Middle frontal gyrus (tissue), 1 donor: ENCODE measurements at regions not wholly inside any gene's neighbourhood (a gene's known extent, or its start where the extent isn't known, plus 50 kb on each side); places are given as distances from the start of the nearest gene placed in this dataset.

ENCODE experiments used
- DNase-seq: peaks from one replicate; pipeline ENCODE4 v3.0.0-alpha.2; 2015; ENCODE audit warnings: low spot score; ENCODE audit errors: extremely low spot score

- no peak for DNase-seq
These were observed 76.0 kb downstream of the FAM124B start for GRCh38 chr2:224325941-224326340.

GRCh38 chr2:224324604-224325003, 77.3 kb downstream of the FAM124B start:
- no peak for DNase-seq

- DNase-seq, result no peak
These were observed 81.2 kb downstream of the FAM124B start for GRCh38 chr2:224320660-224321059.

GRCh38 chr2:224319750-224320149, 82.2 kb downstream of the FAM124B start:
- DNase-seq, result no peak

GRCh38 chr2:224312741-224313140, 89.2 kb downstream of the FAM124B start:
- DNase-seq, result no peak

- no peak for DNase-seq
These were observed 90.8 kb downstream of the FAM124B start for GRCh38 chr2:224310943-224311625.

- no peak for DNase-seq
These were observed 92.7 kb downstream of the FAM124B start for GRCh38 chr2:224309176-224309575.

- DNase-seq, result no peak
These were observed 93.5 kb downstream of the FAM124B start for GRCh38 chr2:224308272-224308911.

- no peak for DNase-seq
These were observed 99.0 kb downstream of the FAM124B start for GRCh38 chr2:224302952-224303351.

- DNase-seq, result no peak
These were observed 107.9 kb downstream of the FAM124B start for GRCh38 chr2:224293976-224294375.

GRCh38 chr2:224287531-224287930, 114.4 kb downstream of the FAM124B start:
- no peak for DNase-seq

- DNase-seq, result no peak
These were observed 115.0 kb downstream of the FAM124B start for GRCh38 chr2:224286923-224287322.

GRCh38 chr2:224284134-224284946, 117.6 kb downstream of the FAM124B start:
- DNase-seq, result peak; percentile 12

GRCh38 chr2:224283466-224283965, 118.4 kb downstream of the FAM124B start:
- no peak for DNase-seq

- no peak for DNase-seq
These were observed 120.5 kb downstream of the FAM124B start for GRCh38 chr2:224281374-224281773.

GRCh38 chr2:224278531-224278930, 123.4 kb downstream of the FAM124B start:
- DNase-seq, result no peak

- no peak for DNase-seq
These were observed 125.7 kb downstream of the FAM124B start for GRCh38 chr2:224276251-224276650.

- no peak for DNase-seq
These were observed 129.5 kb downstream of the FAM124B start for GRCh38 chr2:224272237-224272910.

- no peak for DNase-seq
These were observed 130.2 kb downstream of the FAM124B start for GRCh38 chr2:224271617-224272236.

GRCh38 chr2:224268441-224268840, 133.5 kb downstream of the FAM124B start:
- no peak for DNase-seq

GRCh38 chr2:224264259-224264658, 137.6 kb downstream of the FAM124B start:
- no peak for DNase-seq
